ENCODE measurements at regions not wholly inside any gene's neighbourhood (a gene's known extent, or its start where the extent isn't known, plus 50 kb on each side); places are given as distances from the start of the nearest gene placed in this dataset.

DNA sequence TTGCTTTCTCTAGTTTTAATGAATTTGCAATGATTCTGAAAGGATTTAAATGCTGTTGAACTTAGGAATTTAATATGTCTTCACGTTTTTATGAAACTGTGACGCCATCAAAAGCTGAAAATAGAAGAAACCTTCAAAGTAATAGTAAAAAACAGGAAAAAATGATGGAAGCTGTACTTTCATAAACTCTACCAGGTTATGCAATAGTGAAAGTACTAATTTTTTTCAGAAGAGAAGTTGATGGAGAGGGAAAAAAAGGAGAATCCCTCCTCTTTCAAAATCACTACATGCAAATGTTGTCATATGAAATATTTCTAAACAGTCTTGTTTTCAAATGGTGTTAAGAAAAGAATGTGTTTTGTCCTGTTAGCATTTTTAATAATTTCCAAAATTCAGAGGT lies 73.6 kb downstream of the ZNF330 start:
- Histone ChIP-seq H3K4me2 (no peak overlapping the region), H2AFZ (ENCODE audit: low read depth) (peak overlapping the region; percentile 33; the same call in 1 of the 2 replicates), H3F3A (replicated peaks; ENCODE audit: insufficient read depth) (no peaks in the 10 kb centered on the region), H3K79me2 (ENCODE audit: insufficient read depth) (no peaks in the 10 kb centered on the region; the same call in 1 of the 2 replicates), H3K27ac (ENCODE audit: low read depth in 2 of 2, low read length in 1 of 2) (no peak overlapping the region), H3K9me2 (no peaks in the 10 kb centered on the region), H3K27me3 (ENCODE audit: insufficient read depth) (no peaks in the 10 kb centered on the region), H4K20me1 (ENCODE audit: insufficient read depth) (no peaks in the 10 kb centered on the region), H3K9me3 (no peaks in the 10 kb centered on the region), H3K4me1 (ENCODE audit: control insufficient read depth in 1 of 2, insufficient read depth in 2 of 2, low read depth in 1 of 2, low read length in 1 of 2) (no peaks in the 10 kb centered on the region), H3K36me3 (replicated peaks in 1 of 2; ENCODE audit: control insufficient read depth in 1 of 2, insufficient read depth in 2 of 2, low read length in 1 of 2) (no peaks in the 10 kb centered on the region), H3K4me3 (ENCODE audit: low read depth in 2 of 2, low read length in 1 of 2) (no peak overlapping the region), H3K9ac (no peak overlapping the region)
- no peak for DNase-seq
- ChIA-PET POLR2A (no interaction called here), CTCF (interaction anchor here (4.0 kb wide), 1 partner anchor 12 kb away, joined by 17 read pairs; no protein-coding TSS in a partner anchor)
- no peak for TF ChIP-seq CHD2 (IDR thresholded peaks at IDR 0.05; ENCODE audit: low read length, partially characterized antibody)
- TF ChIP-seq, protein P1, sequence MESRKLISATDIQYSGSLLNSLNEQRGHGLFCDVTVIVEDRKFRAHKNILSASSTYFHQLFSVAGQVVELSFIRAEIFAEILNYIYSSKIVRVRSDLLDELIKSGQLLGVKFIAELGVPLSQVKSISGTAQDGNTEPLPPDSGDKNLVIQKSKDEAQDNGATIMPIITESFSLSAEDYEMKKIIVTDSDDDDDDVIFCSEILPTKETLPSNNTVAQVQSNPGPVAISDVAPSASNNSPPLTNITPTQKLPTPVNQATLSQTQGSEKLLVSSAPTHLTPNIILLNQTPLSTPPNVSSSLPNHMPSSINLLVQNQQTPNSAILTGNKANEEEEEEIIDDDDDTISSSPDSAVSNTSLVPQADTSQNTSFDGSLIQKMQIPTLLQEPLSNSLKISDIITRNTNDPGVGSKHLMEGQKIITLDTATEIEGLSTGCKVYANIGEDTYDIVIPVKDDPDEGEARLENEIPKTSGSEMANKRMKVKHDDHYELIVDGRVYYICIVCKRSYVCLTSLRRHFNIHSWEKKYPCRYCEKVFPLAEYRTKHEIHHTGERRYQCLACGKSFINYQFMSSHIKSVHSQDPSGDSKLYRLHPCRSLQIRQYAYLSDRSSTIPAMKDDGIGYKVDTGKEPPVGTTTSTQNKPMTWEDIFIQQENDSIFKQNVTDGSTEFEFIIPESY (IDR thresholded peaks at IDR 0.05; ENCODE audit: borderline replicate concordance, low read depth), result no peak
- no peak for TF ChIP-seq RCOR1 (IDR thresholded peaks at IDR 0.05; ENCODE audit: low read length)
- TF ChIP-seq, protein P2, sequence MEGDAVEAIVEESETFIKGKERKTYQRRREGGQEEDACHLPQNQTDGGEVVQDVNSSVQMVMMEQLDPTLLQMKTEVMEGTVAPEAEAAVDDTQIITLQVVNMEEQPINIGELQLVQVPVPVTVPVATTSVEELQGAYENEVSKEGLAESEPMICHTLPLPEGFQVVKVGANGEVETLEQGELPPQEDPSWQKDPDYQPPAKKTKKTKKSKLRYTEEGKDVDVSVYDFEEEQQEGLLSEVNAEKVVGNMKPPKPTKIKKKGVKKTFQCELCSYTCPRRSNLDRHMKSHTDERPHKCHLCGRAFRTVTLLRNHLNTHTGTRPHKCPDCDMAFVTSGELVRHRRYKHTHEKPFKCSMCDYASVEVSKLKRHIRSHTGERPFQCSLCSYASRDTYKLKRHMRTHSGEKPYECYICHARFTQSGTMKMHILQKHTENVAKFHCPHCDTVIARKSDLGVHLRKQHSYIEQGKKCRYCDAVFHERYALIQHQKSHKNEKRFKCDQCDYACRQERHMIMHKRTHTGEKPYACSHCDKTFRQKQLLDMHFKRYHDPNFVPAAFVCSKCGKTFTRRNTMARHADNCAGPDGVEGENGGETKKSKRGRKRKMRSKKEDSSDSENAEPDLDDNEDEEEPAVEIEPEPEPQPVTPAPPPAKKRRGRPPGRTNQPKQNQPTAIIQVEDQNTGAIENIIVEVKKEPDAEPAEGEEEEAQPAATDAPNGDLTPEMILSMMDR (IDR thresholded peaks at IDR 0.05), result no peak
- no peak for TF ChIP-seq MEF2A (IDR thresholded peaks at IDR 0.05; ENCODE audit: borderline replicate concordance, low read depth)
- TF ChIP-seq JUND (IDR thresholded peaks at IDR 0.05), result no peak
- TF ChIP-seq POLR2AphosphoS5 (IDR thresholded peaks at IDR 0.05; ENCODE audit: low read depth, low read length), result no peak
- no peak for TF ChIP-seq SMC3 (IDR thresholded peaks at IDR 0.05; ENCODE audit: low read depth, low read length)
- TF ChIP-seq, protein P3, sequence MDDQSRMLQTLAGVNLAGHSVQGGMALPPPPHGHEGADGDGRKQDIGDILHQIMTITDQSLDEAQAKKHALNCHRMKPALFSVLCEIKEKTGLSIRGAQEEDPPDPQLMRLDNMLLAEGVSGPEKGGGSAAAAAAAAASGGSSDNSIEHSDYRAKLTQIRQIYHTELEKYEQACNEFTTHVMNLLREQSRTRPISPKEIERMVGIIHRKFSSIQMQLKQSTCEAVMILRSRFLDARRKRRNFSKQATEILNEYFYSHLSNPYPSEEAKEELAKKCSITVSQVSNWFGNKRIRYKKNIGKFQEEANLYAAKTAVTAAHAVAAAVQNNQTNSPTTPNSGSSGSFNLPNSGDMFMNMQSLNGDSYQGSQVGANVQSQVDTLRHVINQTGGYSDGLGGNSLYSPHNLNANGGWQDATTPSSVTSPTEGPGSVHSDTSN (IDR thresholded peaks at IDR 0.05), result no peak
- no peak for TF ChIP-seq MXI1 (IDR thresholded peaks at IDR 0.05; ENCODE audit: low read depth, low read length)
- no peak for TF ChIP-seq TAF1 (IDR thresholded peaks at IDR 0.05; ENCODE audit: borderline replicate concordance, low read depth, low read length)
- TF ChIP-seq, protein P4, sequence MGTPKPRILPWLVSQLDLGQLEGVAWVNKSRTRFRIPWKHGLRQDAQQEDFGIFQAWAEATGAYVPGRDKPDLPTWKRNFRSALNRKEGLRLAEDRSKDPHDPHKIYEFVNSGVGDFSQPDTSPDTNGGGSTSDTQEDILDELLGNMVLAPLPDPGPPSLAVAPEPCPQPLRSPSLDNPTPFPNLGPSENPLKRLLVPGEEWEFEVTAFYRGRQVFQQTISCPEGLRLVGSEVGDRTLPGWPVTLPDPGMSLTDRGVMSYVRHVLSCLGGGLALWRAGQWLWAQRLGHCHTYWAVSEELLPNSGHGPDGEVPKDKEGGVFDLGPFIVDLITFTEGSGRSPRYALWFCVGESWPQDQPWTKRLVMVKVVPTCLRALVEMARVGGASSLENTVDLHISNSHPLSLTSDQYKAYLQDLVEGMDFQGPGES (IDR thresholded peaks at IDR 0.05; ENCODE audit: low read depth, low read length), result no peak
- TF ChIP-seq, protein P5, sequence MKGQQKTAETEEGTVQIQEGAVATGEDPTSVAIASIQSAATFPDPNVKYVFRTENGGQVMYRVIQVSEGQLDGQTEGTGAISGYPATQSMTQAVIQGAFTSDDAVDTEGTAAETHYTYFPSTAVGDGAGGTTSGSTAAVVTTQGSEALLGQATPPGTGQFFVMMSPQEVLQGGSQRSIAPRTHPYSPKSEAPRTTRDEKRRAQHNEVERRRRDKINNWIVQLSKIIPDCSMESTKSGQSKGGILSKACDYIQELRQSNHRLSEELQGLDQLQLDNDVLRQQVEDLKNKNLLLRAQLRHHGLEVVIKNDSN (IDR thresholded peaks at IDR 0.05; ENCODE audit: borderline replicate concordance, low read depth), result no peak
- TF ChIP-seq, protein P6, sequence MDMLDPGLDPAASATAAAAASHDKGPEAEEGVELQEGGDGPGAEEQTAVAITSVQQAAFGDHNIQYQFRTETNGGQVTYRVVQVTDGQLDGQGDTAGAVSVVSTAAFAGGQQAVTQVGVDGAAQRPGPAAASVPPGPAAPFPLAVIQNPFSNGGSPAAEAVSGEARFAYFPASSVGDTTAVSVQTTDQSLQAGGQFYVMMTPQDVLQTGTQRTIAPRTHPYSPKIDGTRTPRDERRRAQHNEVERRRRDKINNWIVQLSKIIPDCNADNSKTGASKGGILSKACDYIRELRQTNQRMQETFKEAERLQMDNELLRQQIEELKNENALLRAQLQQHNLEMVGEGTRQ (IDR thresholded peaks at IDR 0.05; ENCODE audit: borderline replicate concordance, low read depth, low read length), result no peak
- no peak for TF ChIP-seq NRF1 (IDR thresholded peaks at IDR 0.05; ENCODE audit: low read depth, low read length)
- 61% methylated on average over 2 of the region's 2 CpGs for WGBS (ENCODE audit: low lambda C conversion rate)

Data from SK-N-SH (cell line).